WTC11 (cell line): ENCODE measurements at regions not wholly inside any gene's neighbourhood (a gene's known extent, or its start where the extent isn't known, plus 50 kb on each side); places are given as distances from the start of the nearest gene placed in this dataset.

ENCODE experiments used
- GABPB1 ChIP-seq: sonication (generic); formaldehyde crosslinking; IDR thresholded peaks from 2 replicates; pipeline ENCODE4 v1.8.1; 2023; ENCODE audit warnings: mild to moderate bottlenecking, missing genetic modification reagents
- SP1 ChIP-seq: sonication (generic); formaldehyde crosslinking; conservative IDR thresholded peaks from 2 replicates; pipeline ENCODE4 v1.8.1; 2022; ENCODE audit warnings: missing genetic modification reagents
- TF ChIP-seq, protein P1 (sequence below): sonication (generic); formaldehyde crosslinking; IDR thresholded peaks from 2 replicates; pipeline ENCODE4 v1.8.1; 2023; ENCODE audit warnings: mild to moderate bottlenecking, moderate library complexity, missing genetic modification reagents
- TF ChIP-seq, protein P2 (sequence below): sonication (generic); formaldehyde crosslinking; IDR thresholded peaks from 2 replicates; pipeline ENCODE4 v1.8.1; 2023; ENCODE audit warnings: mild to moderate bottlenecking, missing genetic modification reagents, moderate library complexity
- TF ChIP-seq, protein P3 (sequence below): fragments of 200-600 bp; IDR thresholded peaks from 2 replicates; pipeline ENCODE4 v1.8.0; 2022; ENCODE audit warnings: antibody characterized with exemption
- TF ChIP-seq, protein P4 (sequence below): sonication (generic); formaldehyde crosslinking; IDR thresholded peaks from 2 replicates; pipeline ENCODE4 v1.8.0; 2022; ENCODE audit warnings: mild to moderate bottlenecking, missing genetic modification reagents
- TF ChIP-seq, protein P5 (sequence below): sonication (generic); formaldehyde crosslinking; IDR thresholded peaks from 2 replicates; pipeline ENCODE4 v1.8.0; 2022; ENCODE audit warnings: mild to moderate bottlenecking, missing genetic modification reagents

DNA sequence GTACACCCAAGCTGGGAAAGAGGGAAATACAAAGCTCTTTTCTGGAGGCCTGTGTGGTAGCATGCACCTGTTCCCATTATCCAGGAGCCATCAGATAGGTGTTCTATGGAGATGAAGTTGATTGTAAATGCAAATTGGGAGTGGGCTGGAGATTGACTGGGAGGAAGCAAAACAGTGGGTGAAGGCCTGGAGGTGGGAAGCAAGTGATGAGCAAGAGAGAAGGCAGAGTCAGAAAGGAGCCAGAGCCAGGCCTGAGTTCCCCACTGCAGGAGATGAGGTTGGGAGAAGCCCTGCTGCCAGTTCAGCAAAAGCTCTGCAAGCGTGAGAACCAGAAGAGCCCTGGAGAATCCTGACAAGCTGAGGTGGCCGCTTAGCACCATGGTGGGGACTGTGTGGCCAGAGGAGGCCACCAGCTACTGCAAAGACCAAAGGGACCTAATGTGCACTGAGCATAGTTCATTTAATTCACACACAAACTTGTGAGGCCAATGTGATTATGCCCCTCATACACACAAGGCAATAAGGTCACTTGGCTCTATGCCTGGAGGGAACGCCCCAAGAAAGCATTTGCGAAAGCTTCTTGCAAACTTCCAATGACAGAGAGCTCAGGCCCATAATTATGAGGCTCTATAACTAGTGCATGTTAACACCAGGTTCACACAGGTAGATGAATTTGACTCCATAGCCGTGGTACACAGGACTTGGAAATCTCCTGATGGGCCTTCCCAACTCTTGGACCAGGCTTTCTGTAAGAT, 73.0 kb upstream of the GRIK3 start:
- TF ChIP-seq, protein P1, sequence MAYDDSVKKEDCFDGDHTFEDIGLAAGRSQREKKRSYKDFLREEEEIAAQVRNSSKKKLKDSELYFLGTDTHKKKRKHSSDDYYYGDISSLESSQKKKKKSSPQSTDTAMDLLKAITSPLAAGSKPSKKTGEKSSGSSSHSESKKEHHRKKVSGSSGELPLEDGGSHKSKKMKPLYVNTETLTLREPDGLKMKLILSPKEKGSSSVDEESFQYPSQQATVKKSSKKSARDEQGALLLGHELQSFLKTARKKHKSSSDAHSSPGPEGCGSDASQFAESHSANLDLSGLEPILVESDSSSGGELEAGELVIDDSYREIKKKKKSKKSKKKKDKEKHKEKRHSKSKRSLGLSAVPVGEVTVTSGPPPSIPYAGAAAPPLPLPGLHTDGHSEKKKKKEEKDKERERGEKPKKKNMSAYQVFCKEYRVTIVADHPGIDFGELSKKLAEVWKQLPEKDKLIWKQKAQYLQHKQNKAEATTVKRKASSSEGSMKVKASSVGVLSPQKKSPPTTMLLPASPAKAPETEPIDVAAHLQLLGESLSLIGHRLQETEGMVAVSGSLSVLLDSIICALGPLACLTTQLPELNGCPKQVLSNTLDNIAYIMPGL (CRISPR knock-in tag): no peak
- TF ChIP-seq, protein P2, sequence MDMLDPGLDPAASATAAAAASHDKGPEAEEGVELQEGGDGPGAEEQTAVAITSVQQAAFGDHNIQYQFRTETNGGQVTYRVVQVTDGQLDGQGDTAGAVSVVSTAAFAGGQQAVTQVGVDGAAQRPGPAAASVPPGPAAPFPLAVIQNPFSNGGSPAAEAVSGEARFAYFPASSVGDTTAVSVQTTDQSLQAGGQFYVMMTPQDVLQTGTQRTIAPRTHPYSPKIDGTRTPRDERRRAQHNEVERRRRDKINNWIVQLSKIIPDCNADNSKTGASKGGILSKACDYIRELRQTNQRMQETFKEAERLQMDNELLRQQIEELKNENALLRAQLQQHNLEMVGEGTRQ (CRISPR knock-in tag): no peak
- no peak for TF ChIP-seq GABPB1 (CRISPR knock-in tag)
- TF ChIP-seq, protein P3, sequence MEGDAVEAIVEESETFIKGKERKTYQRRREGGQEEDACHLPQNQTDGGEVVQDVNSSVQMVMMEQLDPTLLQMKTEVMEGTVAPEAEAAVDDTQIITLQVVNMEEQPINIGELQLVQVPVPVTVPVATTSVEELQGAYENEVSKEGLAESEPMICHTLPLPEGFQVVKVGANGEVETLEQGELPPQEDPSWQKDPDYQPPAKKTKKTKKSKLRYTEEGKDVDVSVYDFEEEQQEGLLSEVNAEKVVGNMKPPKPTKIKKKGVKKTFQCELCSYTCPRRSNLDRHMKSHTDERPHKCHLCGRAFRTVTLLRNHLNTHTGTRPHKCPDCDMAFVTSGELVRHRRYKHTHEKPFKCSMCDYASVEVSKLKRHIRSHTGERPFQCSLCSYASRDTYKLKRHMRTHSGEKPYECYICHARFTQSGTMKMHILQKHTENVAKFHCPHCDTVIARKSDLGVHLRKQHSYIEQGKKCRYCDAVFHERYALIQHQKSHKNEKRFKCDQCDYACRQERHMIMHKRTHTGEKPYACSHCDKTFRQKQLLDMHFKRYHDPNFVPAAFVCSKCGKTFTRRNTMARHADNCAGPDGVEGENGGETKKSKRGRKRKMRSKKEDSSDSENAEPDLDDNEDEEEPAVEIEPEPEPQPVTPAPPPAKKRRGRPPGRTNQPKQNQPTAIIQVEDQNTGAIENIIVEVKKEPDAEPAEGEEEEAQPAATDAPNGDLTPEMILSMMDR: no peak
- TF ChIP-seq, protein P4, sequence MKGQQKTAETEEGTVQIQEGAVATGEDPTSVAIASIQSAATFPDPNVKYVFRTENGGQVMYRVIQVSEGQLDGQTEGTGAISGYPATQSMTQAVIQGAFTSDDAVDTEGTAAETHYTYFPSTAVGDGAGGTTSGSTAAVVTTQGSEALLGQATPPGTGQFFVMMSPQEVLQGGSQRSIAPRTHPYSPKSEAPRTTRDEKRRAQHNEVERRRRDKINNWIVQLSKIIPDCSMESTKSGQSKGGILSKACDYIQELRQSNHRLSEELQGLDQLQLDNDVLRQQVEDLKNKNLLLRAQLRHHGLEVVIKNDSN (CRISPR knock-in tag): no peak
- no peak for TF ChIP-seq SP1
- TF ChIP-seq, protein P5, sequence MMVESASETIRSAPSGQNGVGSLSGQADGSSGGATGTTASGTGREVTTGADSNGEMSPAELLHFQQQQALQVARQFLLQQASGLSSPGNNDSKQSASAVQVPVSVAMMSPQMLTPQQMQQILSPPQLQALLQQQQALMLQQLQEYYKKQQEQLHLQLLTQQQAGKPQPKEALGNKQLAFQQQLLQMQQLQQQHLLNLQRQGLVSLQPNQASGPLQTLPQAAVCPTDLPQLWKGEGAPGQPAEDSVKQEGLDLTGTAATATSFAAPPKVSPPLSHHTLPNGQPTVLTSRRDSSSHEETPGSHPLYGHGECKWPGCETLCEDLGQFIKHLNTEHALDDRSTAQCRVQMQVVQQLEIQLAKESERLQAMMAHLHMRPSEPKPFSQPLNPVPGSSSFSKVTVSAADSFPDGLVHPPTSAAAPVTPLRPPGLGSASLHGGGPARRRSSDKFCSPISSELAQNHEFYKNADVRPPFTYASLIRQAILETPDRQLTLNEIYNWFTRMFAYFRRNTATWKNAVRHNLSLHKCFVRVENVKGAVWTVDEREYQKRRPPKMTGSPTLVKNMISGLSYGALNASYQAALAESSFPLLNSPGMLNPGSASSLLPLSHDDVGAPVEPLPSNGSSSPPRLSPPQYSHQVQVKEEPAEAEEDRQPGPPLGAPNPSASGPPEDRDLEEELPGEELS: no peak
